ENCODE measurements at regions not wholly inside any gene's neighbourhood (a gene's known extent, or its start where the extent isn't known, plus 50 kb on each side); places are given as distances from the start of the nearest gene placed in this dataset.
"Not testable (repeated sequence)": the region's sequence is repeated elsewhere in the genome, so short reads cannot be mapped to it uniquely, and the experiment has no call there.

DNA sequence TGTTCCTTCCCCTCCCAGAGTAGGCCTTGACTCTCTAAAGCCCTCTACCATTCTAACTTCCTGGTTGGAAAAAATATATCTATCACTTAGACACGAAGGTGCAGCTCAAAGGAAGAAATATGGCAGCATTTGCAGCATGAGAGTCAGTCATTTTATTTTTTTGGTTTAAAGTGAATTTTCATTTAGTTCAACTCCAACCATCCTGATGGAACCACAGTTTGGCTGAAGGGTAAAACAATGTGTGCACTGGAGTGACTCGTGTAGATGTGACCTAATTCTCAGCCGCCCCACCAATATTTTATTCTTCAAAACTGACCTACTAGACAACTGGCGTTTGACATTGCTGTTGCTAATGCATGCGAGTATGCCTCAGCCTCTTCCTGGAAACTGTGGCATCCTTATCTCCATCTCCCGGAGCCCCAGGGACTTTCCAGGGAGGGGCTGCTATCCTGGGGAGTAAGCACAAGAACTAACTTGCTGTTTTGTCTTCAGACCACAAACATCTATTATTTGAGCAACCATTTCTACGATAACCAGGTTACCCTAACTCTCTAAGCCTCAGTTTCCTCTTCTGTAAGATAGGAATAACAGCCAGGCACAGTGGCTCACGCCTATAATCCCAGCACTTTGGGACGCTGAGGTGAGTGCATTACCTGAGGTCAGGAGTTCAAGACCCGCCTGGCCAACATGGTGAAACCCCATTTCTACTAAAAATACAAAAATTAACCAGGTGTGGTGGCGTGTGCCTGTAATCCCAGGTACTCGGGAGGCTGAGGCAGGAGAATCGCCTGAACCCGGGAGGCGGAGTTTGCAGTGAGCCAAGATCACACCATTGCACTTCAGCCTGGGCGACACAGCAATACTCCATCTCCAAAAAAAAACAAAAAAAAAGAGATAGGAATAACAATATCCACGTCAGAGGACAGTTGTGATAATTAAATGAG lies 148.7 kb upstream of the JARID2 start:
- peak; percentile 66 for DNase-seq

DNA sequence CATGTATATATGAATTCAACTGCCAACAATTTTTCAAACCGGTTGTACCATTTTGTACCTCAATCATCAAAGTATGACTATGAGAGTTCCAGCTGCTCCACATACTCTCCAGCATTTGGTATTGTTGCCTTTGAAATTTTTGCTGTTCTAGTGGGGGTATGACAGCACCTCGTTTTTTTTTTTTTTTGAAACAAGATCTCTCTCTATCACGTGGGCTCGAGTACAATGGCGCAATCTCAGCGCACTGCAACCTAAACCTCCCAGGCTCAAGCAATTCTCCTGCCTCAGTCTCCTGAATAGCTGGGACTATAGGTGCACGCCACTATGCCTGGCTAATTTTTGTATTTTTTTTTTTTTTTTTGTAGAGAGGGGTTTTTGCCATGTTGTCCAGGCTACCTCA lies 144.7 kb upstream of the JARID2 start:
- no peak for DNase-seq

DNA sequence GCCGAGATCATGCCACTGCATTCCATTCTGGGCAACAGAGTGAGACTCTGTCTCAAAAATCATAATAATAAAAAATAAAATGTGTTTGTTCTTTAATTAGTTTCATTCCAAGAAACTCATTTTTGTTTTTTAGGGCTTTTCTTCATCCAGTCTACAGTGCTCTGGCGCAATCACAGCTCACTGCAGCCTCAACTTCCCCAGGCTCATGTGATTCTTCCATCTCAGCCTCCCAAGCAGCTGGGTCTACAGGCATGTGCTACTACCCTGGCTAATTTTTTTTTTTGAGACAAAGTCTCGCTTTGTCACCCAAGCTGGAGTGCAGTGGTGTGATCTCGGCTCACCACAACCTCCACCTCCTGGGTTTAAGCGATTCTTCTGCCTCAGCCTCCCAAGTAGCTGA lies 143.6 kb upstream of the JARID2 start:
- DNase-seq, result no peak

DNA sequence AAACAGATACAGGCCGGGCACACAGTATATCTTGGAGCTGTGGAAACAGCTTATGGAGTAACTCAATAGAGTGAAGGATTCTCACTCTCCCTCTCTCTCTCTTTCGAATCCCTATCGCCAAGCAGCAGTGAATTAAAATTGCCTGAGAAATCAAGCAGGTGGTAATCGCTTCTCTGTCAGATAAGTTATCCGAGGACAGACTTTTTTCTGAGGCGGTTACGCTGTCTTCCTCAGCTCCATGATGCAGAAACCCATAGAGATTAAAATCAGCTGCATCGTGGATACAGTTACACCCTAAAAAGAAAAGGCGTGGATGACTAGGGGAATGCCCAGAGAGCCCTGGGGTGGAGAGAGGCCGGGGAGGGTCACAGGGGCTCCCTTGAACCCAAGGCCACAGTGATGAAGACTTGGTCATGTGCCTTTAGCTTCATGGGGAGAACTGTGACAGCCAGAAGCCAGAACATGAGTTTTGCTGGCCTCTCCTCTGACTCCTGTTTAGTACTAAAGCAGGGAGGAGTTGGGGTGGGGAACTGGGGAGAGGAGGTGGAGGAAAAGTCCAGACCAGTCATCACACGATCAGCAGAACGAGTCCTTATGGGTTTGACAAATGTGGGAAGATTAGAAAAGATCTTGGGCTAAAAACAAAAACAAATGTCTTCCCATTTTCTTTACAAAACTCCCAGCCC lies 138.8 kb upstream of the JARID2 start:
- DNase-seq, result no peak

DNA sequence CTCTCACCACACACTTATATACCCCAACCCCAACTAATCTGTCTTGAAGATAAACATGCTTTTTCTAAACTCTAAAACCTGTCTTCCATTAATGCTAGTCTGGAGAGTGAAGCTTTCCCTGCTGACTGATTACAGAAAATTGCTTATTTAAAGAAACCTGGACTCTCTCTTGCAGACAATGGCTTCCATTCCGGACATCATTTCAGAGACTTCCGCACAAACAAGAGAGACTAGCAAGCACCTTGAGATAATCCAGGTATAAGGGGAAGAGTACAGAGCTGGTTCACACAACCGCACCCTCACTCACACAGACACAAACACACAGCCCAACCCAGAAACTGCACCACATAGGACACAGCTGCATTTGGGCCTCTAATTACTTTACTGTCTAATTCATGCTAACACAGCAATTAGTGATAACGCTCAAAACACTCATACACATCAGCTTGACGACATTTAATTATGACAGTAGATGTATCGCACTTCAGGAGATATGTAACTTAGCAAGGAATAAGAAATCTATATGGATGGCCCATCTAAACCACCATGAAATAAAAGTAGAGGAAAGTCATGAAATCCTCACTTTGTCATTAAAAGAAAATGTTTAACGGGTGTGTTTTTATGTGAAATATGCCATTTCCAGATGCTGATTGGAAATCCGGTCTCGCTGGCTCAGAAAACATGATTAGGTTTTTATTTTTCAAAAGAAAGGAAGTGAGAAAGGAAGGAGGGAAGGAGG lies 138.1 kb upstream of the JARID2 start:
- no peak for DNase-seq

DNA sequence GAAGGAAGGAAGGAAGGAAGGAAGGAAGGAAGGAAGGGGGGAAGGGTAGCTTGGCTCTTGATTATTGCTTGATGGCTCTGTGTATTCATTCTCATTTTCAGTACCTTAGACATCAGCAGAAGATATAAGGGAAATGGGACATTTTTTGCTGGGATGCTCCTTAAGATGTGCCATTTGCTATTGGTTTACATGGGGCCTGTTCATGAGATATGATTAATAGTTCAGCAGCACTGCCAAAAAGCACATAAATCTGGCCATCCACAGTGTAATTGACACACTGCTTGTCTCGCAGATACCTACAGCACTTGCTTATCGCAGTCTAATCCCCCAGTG lies 137.5 kb upstream of the JARID2 start:
- DNase-seq, result no peak

DNA sequence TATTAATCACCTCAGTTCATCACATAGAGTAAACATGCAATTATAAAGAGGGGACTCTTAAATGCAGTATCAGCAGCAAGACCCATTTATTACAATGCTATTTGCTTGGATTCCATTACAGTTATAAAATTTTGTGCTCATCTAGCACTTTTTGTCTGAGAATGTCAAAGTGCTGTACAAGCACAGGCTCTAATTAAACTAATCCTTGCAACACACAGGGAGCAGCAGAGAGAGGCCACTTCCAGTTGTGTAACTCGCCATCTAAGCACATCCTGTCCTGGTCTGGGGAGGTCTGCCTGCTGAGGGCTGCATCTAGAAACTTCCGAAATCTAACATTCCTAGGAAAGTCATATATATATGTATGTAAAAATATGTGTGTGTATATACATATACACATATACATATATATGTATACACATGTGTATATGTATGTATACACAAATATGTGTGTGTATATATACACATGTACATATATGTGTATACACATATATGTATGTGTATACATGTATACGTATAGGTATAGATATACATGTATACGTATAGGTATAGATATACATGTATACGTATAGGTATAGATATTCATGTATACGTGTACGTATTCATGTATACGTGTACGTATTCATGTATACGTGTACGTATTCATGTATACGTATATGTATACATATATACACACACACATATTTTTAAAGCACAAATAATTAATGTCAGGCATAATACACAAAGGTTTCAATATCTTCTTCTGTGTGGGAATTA lies 136.4 kb upstream of the JARID2 start:
- DNase-seq, result no peak

DNA sequence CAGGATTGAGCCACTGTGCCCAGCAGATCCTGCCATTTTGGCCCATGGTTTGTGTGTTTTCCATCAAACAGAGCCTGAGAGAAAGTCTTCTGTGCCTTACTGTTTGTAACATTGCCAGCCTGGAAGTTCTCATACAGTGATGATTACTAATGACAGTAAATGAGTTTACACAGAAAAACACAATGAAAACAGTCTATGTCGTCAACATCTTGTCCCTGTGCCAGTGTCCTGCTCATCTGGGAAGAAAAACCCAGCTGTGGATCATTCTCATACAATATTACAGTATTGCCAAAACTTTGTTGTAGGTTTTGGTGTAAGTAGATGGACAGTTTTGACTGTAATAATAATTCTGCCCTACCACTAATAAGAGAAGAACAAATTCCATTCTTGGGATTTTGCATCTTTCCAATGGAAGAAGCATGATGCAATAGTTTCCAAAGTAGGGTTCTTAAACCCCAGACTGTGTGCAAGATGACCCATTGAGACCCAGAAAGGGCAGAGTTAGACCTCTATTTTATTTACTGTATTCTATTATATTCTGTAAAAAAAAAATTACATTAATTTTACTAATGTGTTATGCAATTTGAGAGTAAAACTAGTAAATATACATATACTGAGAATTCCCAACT lies 135.0 kb upstream of the JARID2 start:
- no peak for DNase-seq

DNA sequence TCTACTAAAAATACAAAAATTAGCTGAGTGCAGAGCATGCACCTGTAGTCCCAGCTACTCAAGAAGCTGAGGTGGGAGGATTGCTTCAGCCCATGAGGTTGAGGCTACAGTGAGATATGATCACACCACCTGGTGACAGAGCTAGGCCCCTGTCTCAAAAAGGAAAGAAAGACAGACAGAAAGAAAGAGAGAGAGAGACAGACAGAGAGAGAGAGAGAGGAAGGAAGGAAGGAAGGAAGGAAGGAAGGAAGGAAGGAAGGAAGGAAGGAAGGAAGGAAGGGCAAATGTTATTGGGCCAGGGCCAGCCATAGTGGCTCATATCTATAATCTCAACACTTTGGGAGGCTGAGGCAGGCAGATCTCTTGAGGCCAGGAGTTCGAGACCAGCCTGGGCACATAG lies 134.3 kb upstream of the JARID2 start:
- not testable (repeated sequence) for DNase-seq

DNA sequence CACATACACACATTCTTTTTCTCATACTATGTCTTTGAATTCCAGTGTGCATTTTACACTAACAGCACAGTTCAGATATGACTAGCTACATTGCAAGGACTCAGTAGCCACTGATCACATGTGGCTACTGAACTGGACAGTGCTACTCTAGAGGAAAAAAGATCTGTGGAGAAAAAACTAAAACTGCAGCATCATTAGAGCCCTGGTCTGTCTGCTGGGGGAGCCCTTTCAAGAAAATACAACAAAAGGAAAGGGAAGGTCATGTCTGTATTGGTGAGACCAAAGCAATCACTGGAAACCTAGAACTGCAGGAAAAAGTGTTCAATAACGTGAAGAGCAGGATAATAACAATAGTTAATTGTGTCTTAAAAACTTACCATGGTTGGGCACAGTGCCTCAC lies 132.3 kb upstream of the JARID2 start:
- DNase-seq, result no peak

DNA sequence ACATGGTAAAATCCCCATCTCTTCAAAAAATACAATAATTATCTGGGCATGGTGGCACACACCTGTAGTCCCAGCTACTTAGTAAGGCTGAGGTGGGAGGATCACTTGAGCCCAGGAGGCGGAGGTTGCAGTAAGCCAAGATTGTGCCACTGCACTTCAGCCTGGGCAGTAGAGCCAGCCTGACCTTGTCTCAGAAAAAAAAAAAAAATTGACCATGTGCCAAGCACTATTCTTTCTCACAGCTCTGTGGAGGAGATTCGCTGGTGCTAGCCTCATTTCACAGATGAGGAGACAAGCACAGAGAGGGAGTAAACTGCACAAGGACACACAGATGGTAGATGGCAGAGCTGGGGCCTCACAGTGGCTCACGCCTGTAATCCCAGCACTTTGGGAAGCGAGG lies 131.8 kb upstream of the JARID2 start:
- no peak for DNase-seq

DNA sequence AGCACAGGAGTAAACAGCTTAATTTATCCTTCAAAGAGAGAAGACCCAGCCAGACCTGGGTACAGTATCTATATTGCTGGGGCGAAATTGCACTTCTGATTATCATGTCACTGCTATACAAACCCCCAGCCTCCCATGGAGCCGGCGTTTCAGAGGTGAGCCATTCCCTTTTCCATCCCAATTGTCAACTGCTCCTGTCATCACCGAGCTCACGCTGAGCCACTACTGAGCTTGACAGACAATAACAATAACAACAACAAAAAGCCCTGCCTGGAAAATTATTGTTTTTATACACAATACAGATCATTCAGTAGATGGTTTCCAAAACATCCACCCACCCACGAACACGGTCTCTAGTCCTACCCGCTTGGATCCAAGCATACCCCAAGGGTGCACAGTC lies 129.0 kb upstream of the JARID2 start:
- DNase-seq, result no peak

DNA sequence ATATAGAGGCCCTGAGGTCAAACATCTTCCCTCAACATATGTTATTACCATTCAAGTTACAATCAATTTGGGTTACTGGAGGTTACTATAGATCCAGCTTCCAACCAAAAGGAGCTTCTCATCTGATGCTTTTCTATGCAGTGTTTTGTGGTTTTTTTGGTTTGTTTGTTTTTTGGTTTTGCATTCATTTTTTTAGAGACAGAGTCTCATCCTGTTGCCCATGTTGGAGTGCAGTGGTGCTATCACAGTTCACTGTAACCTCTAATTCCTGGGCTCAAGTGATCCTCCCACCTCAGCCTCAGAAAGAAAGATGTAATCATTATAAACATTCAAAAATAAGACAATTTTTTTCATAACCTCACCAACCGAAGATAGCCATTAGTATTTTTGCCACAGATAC lies 124.4 kb upstream of the JARID2 start:
- DNase-seq, result peak; percentile 7

DNA sequence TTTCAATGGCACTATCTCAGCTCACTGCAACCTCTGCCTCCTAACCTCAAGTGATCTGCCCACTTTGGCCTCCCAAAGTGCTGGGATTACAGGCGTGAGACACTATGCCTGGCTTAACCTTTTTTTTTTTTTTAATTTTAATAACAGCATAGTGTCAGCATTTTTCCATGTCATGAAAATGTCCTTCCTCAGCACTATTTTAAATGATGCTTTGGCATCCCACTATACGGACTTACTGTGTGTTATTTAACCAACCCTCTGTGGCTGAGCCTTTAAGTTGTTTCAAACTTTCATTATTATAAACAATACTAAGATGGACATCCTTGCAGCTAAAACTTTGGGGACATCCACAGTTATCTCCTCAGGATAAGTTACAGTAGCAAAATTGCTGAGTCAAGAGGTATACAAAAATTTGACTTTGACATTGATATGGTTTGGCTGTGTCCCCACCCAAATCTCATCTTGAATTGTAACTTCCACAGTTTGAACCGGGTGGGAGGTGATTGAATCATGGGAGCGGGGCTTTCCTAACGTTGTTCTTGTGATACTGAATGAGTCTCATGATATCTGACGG lies 123.8 kb upstream of the JARID2 start:
- DNase-seq, result no peak

DNA sequence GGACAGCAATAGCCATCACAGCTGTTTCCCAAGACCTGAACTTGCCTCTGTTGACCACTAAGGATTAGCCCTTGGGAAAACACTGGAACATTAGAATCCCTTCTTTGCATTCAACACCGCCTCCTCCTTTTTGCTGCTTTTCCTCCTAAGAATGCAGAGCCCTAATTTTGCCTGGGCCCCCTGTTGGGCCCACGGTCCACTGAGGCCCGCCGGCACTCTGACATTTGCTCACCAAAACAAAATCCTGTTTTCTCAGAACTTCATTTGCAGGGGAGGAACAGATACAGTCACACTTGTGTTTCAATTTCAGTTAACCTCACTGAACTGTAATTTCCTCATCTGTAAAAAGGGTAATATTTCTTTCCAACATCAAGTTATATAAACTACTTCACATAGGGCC lies 116.0 kb upstream of the JARID2 start:
- DNase-seq, result peak; percentile 64

DNA sequence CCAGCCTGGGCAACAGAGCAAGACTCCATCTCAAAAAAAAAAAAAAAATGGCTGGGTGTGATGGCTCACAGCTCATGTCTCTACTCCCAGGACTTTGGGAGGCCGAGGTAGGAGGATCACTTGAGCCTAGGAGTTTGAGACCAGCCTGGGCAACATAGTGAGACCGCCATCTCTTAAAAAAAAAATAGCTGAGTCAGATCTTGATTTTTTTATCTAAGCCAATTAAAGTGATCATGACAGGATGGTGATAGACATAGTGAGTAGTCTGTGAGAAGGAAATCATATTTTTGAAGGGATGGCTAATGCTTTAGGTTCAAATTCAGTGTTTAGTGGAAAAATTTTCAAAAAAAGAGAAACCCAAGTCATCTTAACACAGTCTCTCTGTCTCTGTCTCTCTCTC lies 114.6 kb upstream of the JARID2 start:
- DNase-seq, result no peak

DNA sequence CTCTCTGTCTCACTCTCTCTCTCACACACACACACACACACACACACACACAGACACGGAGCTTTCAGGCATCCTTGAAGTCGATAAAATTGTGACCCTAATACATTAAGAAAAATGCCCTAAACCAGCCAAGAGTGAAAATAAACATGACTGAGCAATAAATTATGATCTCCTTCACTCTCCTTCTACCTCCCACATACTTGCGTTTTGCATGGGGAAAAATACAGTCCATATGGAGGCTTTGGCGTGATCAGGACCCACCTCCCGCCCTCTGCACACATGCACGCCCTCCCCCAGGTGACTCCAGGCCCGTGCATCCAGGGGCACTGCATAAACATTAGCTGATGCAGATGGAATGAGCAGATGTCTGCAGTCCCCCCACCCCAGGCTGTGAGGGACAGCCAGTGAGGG lies 114.2 kb upstream of the JARID2 start:
- no peak for DNase-seq

DNA sequence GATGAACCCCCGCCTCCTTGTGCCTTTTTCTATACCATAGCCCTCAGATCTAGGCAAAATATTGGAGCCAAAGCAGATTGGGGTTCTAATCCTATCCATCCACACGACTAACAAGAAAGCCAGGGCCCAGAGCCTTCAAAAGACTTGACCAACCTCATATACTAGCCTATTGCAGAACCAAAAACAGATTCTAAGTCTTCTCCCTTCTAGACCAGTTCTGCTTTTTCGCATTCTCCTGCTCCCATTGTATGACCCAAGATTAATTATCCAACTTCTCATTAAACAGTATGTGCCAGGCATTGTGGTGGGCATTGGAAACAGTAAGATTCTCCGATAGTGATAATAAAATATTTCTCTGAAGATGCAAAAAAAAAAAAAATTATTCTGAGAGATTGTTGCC lies 113.7 kb upstream of the JARID2 start:
- no peak for DNase-seq

DNA sequence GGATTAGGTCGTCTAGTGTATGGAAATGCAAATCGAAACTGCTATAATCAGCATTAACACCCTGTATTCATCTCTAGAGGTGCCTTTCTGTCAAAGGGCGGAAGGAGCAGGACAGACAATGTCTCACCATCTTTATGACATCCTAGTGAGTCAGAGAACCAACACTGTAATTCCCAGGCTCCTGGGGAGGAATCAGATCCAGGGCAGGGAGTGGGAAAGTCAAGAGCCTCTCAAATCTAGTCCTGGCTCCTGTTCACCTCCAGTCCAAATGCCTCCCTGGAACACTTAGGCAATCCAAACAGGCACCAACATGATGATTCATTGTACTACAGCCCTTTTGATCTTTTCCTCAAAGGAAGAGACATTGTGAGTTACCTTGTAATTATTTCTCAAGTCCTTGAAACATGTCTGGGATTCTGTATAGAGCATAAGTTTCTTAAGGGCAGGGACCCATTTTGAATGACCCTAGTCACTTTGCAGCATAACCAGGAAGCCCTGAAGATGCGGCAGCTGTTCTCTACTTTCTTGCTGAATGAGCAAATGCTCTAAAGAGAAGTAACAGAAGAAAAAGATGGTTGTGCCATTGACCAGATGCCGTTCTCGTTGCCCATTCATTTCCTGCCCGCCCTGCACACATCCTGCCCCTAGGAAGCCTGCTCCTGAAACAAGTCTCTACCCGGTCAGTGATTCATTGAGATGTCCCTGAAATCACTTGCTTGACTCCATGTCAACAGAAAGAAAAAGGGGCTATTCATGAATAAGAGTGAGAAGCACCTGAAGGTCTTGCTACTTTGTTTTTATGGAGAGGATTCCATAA lies 112.8 kb upstream of the JARID2 start:
- peak; percentile 50 for DNase-seq

DNA sequence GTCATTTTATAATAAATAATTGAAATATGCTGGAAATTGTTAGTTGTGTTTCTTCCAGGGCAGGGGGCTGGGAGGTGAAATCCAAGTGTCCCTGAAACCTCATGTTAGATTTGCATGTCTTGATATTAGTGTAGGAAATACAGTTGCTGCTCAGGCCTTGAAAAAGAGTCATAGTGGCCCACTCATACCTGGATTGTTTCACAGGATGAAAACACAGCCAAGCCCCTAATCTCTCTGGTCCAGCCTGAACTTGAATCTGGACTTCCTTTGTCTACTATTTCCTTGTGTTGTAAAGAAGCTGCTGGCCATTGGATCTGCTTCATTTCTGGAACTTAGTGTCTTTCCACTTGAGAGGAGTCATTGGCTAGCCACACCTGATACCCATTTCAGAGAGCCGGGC lies 108.8 kb upstream of the JARID2 start:
- peak; percentile 48 for DNase-seq

DNA sequence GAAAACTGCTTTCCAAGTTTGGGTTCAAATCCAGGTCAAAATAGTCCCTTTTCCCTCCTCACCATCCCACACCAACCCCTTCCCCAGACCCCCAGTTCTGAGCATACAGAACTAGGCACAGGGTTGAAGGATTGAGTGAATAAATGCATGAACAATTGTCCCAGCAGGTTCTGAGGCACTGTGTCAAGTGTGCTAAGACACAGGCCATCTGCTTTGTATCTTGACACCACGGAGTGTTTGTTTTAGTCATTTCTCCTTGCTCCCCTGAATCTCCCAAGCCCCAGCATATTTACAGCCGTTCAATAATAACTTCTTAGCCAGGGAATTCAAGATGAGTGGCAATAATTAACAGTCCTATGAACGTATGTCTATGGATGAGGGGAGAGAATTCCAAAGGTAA lies 102.8 kb upstream of the JARID2 start:
- no peak for DNase-seq
